ENCODE measurements at regions not wholly inside any gene's neighbourhood (a gene's known extent, or its start where the extent isn't known, plus 50 kb on each side); places are given as distances from the start of the nearest gene placed in this dataset.

DNA sequence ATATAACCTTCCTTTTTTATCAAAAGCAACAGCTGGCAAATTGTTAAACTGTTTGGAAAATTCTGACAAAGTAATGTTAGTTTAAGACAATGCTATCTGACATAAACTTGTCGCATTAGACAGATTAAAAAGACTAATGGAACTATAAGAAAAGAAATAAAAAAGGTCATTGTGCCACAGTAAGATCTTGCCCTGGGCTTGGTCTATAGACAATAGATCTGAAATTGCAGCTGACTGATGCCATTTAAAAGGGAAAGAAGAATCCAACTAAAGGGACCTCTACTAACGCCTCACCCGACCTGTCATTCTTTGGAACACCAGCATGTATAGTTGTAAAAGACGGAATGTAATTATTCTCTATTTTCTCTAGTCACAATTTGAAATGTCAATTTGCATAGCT, 644.4 kb upstream of the GRAMD2B start:
- TF ChIP-seq, protein P1, sequence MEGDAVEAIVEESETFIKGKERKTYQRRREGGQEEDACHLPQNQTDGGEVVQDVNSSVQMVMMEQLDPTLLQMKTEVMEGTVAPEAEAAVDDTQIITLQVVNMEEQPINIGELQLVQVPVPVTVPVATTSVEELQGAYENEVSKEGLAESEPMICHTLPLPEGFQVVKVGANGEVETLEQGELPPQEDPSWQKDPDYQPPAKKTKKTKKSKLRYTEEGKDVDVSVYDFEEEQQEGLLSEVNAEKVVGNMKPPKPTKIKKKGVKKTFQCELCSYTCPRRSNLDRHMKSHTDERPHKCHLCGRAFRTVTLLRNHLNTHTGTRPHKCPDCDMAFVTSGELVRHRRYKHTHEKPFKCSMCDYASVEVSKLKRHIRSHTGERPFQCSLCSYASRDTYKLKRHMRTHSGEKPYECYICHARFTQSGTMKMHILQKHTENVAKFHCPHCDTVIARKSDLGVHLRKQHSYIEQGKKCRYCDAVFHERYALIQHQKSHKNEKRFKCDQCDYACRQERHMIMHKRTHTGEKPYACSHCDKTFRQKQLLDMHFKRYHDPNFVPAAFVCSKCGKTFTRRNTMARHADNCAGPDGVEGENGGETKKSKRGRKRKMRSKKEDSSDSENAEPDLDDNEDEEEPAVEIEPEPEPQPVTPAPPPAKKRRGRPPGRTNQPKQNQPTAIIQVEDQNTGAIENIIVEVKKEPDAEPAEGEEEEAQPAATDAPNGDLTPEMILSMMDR (IDR thresholded peaks at IDR 0.05) = no peak
- no peak for TF ChIP-seq POLR2A (IDR thresholded peaks at IDR 0.05)
- no peak for TF ChIP-seq POLR2AphosphoS5 (IDR thresholded peaks at IDR 0.05)
- no peak for TF ChIP-seq EP300 (IDR thresholded peaks at IDR 0.05)

All from suprapubic skin (tissue), 4 donors.